ENCODE measurements at regions not wholly inside any gene's neighbourhood (a gene's known extent, or its start where the extent isn't known, plus 50 kb on each side); places are given as distances from the start of the nearest gene placed in this dataset.
"Not testable (repeated sequence)": the region's sequence is repeated elsewhere in the genome, so short reads cannot be mapped to it uniquely, and the experiment has no call there.

- CTCF ChIA-PET; DNase-seq (ENCODE audit: extremely low spot score); POLR2A ChIA-PET: not testable (repeated sequence)
Observed at GRCh38 chr6:86872810-86873209, 64.5 kb upstream of the HTR1E start.

GRCh38 chr6:86871681-86872080 lies 65.6 kb upstream of the HTR1E start:
- TF ChIP-seq CTBP1 (IDR thresholded peaks at IDR 0.05; ENCODE audit: borderline replicate concordance) (no peak), HDGF (IDR thresholded peaks at IDR 0.05; ENCODE audit: borderline replicate concordance) (no peak), LEF1 (IDR thresholded peaks at IDR 0.05; ENCODE audit: borderline replicate concordance) (no peak), L3MBTL2 (conservative IDR thresholded peaks at IDR 0.05) (no peak), FOXK2 (IDR thresholded peaks at IDR 0.05) (no peak), FOXA1 (IDR thresholded peaks at IDR 0.05) (no peak), SUZ12 (IDR thresholded peaks at IDR 0.05) (no peak), NFRKB (IDR thresholded peaks at IDR 0.05) (no peak)
- ChIA-PET CTCF (no interaction called here), POLR2A (no interaction called here)
- no peak for DNase-seq (ENCODE audit: extremely low spot score)

GRCh38 chr6:86869500-86869899 lies 67.8 kb upstream of the HTR1E start:
- no peak for DNase-seq (ENCODE audit: extremely low spot score)
- TF ChIP-seq TARDBP (IDR thresholded peaks at IDR 0.05) (no peak), HDGF (IDR thresholded peaks at IDR 0.05; ENCODE audit: borderline replicate concordance) (no peak), FOXM1 (IDR thresholded peaks at IDR 0.05; ENCODE audit: borderline replicate concordance) (no peak), FOXA1 (IDR thresholded peaks at IDR 0.05) (no peak), CTBP1 (IDR thresholded peaks at IDR 0.05; ENCODE audit: borderline replicate concordance) (no peak), SUZ12 (IDR thresholded peaks at IDR 0.05) (no peak), BHLHE40 (IDR thresholded peaks at IDR 0.05; ENCODE audit: borderline replicate concordance) (no peak), FOXK2 (IDR thresholded peaks at IDR 0.05) (no peak), SP1 (IDR thresholded peaks at IDR 0.05) (no peak), ARNT (IDR thresholded peaks at IDR 0.05) (no peak), L3MBTL2 (conservative IDR thresholded peaks at IDR 0.05) (no peak), ZNF384 (IDR thresholded peaks at IDR 0.05) (no peak)
- ChIA-PET CTCF (no interaction called here), POLR2A (no interaction called here)

GRCh38 chr6:86859513-86859912 lies 77.8 kb upstream of the HTR1E start:
- ChIA-PET POLR2A (no interaction called here), CTCF (no interaction called here)
- no peak for TF ChIP-seq ELF4 (IDR thresholded peaks at IDR 0.05)
- TF ChIP-seq FOXA1 (IDR thresholded peaks at IDR 0.05), result no peak
- TF ChIP-seq CTBP1 (IDR thresholded peaks at IDR 0.05; ENCODE audit: borderline replicate concordance), result no peak
- no peak for TF ChIP-seq LEF1 (IDR thresholded peaks at IDR 0.05; ENCODE audit: borderline replicate concordance)
- no peak for TF ChIP-seq ARNT (IDR thresholded peaks at IDR 0.05)
- no peak for TF ChIP-seq NFRKB (IDR thresholded peaks at IDR 0.05)
- TF ChIP-seq SUZ12 (IDR thresholded peaks at IDR 0.05), result no peak
- no peak for TF ChIP-seq TARDBP (IDR thresholded peaks at IDR 0.05)
- no peak for TF ChIP-seq SP1 (IDR thresholded peaks at IDR 0.05)
- no peak for TF ChIP-seq FOXM1 (IDR thresholded peaks at IDR 0.05; ENCODE audit: borderline replicate concordance)
- no peak for TF ChIP-seq BHLHE40 (IDR thresholded peaks at IDR 0.05; ENCODE audit: borderline replicate concordance)
- no peak for TF ChIP-seq FOXK2 (IDR thresholded peaks at IDR 0.05)
- TF ChIP-seq HDGF (IDR thresholded peaks at IDR 0.05; ENCODE audit: borderline replicate concordance), result no peak
- TF ChIP-seq, protein P1, sequence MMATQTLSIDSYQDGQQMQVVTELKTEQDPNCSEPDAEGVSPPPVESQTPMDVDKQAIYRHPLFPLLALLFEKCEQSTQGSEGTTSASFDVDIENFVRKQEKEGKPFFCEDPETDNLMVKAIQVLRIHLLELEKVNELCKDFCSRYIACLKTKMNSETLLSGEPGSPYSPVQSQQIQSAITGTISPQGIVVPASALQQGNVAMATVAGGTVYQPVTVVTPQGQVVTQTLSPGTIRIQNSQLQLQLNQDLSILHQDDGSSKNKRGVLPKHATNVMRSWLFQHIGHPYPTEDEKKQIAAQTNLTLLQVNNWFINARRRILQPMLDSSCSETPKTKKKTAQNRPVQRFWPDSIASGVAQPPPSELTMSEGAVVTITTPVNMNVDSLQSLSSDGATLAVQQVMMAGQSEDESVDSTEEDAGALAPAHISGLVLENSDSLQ (IDR thresholded peaks at IDR 0.05), result no peak
- TF ChIP-seq L3MBTL2 (conservative IDR thresholded peaks at IDR 0.05), result no peak
- no peak for DNase-seq (ENCODE audit: extremely low spot score)

DNA sequence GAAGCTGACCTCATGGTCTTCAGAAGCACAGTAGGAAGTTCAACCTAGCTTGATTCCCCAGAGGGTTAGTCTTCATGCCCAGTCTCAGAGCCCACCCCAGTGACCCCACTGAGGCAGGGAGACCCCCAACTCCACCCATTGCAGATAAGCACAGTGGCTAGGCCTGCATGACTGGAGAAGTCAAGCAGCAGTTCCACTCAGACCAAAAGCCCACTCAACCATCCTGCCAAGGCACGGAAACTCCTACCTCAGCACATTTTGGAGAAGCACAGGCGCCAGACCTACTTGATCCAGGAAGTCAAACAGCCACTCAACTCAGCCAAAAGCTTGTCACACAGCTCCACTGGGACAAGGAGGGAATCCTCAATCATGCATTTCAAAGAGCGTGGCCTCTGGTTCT lies 78.4 kb upstream of the HTR1E start:
- POLR2A ChIA-PET, result no interaction called here
- DNase-seq (ENCODE audit: extremely low spot score), result no peak

DNA sequence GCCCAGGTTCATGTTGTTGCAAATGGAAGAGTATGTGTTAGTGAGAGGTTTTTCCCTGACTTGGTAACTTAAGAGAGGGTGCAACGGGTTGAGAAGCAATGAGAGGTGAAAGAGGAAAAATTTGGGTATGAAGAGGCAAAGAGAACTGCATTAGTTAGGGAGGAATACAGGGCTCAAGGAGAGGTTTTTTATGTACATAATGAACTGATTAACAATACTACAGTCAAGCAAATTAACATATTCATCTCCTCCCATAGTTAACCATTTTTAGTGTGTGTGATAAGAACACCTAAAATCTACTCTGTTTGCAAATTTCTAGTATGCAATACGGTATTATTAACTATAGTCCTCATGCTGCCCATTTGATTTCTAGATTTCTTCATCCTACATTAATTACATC lies 79.5 kb upstream of the HTR1E start:
- POLR2A ChIA-PET, result no interaction called here
- DNase-seq (ENCODE audit: extremely low spot score), result no peak
- CTCF ChIA-PET, result no interaction called here
- TF ChIP-seq FOXA1 (IDR thresholded peaks at IDR 0.05), result no peak
- no peak for TF ChIP-seq CTBP1 (IDR thresholded peaks at IDR 0.05; ENCODE audit: borderline replicate concordance)
- TF ChIP-seq SP1 (IDR thresholded peaks at IDR 0.05), result no peak
- TF ChIP-seq SUZ12 (IDR thresholded peaks at IDR 0.05), result no peak
- TF ChIP-seq L3MBTL2 (conservative IDR thresholded peaks at IDR 0.05), result no peak

More for the DNA sequence above, 78.4 kb upstream of the HTR1E start:
- CTCF ChIA-PET, result interaction anchor here (0.6 kb wide), 1 partner anchor 793 kb away, joined by 3 read pairs; no protein-coding TSS in a partner anchor
- no peak for TF ChIP-seq BHLHE40 (IDR thresholded peaks at IDR 0.05; ENCODE audit: borderline replicate concordance)
- no peak for TF ChIP-seq ZNF384 (IDR thresholded peaks at IDR 0.05)

DNA sequence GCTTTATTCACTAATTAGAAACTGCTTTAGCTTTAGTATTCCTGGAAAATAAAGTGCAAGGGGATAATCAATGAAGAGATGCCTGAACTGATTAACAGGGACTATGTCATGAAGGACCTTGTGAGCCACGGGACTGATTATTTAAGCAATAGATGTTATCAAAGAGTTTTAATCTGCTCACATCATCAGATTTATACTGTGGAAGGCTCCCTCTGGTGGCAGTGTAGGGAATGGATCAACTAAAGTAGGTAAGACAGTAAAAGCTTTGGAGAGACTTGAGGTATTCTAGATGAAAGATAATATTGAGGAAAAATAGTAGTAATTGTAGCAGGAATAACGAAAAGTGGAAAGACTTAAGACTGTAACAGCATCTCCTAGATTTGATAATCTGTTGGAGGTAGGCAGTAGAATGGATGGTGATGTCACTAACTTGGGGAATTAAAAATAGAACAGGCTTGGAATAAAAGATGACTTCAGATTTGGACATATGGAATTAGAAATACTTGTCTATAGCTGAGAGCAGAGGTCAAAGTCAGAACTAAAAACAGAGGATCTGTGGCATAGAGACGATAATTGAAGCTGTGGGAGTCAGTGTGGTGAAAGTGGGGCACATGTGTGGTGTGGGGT lies 80.3 kb upstream of the HTR1E start:
- TF ChIP-seq LEF1 (IDR thresholded peaks at IDR 0.05; ENCODE audit: borderline replicate concordance) (no peak), TARDBP (IDR thresholded peaks at IDR 0.05) (no peak), L3MBTL2 (conservative IDR thresholded peaks at IDR 0.05) (no peak), SUZ12 (IDR thresholded peaks at IDR 0.05) (no peak), ARNT (IDR thresholded peaks at IDR 0.05) (no peak), CTBP1 (IDR thresholded peaks at IDR 0.05; ENCODE audit: borderline replicate concordance) (no peak), NFRKB (IDR thresholded peaks at IDR 0.05) (no peak)
- TF ChIP-seq, protein P1 (IDR thresholded peaks at IDR 0.05), result no peak
- POLR2A ChIA-PET, result no interaction called here

More for the DNA sequence above, 80.3 kb upstream of the HTR1E start:
- CTCF ChIA-PET, result interaction anchor here (0.6 to 1.1 kb wide), 2 partner anchors 9 to 74 kb away, joined by 3 read pairs; no protein-coding TSS in a partner anchor
- DNase-seq (ENCODE audit: extremely low spot score), result peak; percentile 7

Measured in HEK293T (cell line).